Fibroblast of upper back skin (primary cell): ENCODE measurements at regions not wholly inside any gene's neighbourhood (a gene's known extent, or its start where the extent isn't known, plus 50 kb on each side); places are given as distances from the start of the nearest gene placed in this dataset.
A peak's percentile ranks its signal among the peaks of the same experiment; 100 is the strongest.
"Not testable (repeated sequence)": the region's sequence is repeated elsewhere in the genome, so short reads cannot be mapped to it uniquely, and the experiment has no call there.

ENCODE experiments used
- DNase-seq: peaks from one replicate; pipeline ENCODE4 v3.0.0-alpha.2; 2013

DNA sequence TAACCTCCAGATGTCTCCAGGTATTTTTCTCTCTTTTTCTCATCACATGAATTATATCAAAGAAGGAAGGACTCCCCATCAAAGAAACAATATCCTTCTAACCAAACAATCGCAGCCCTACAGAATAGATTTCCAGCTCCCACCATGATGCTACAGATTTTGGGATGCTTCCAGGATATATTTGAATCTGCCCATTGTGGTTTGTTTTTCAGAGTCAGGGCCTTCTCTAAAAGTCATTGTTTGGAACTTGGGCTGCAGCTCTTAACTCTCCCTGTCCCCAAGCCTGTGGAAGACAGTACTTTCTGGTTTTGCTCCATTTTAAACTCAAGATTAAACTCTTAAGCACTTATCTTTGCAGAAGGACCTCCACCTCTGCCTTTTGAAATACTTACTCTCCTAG is 223.2 kb downstream of the PMAIP1 start:
- DNase-seq: no peak

DNA sequence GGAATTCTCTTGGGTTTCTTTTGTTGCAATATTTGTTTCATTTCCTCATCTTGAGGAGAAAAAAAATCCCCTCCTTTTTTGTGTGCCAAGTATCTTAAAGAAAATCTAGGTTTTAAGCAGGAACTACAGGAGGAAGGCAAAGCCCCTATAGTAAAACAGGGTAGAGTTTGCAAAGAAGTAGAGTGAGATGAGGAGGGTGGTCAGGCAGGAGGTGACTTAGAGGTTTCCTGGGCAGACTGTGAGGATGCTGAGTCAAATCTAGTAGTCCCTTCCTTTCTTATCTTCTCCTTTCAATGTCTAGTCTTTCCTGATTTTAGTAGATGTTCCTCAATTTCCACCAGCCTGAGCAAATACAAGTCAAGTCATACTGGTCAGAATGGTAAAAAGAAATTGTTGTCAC is 222.5 kb downstream of the PMAIP1 start:
- DNase-seq: no peak

DNA sequence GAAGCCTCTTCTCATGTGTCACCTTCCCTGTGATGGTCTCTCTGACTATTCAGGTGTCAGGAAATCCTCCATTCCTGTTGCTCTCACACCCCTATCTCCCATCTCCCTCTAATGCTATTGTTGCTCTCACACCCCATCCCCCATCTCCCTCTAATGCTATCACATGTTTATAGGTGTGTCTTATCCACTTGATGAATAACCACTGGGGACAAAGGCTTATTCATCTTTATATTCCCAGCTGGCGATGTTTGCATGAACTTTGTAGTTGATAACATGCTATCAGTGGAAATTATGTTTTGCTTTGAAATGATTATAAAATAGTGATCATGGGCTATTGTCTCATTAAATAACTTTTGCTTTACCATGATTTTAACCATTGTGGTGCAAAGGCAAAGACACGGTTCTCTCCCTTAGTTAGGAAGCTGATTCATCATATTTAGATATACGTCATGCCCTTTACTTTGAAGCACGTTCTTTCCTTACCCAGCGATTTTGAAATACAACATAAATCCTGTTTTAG is 220.5 kb downstream of the PMAIP1 start:
- no peak for DNase-seq

DNA sequence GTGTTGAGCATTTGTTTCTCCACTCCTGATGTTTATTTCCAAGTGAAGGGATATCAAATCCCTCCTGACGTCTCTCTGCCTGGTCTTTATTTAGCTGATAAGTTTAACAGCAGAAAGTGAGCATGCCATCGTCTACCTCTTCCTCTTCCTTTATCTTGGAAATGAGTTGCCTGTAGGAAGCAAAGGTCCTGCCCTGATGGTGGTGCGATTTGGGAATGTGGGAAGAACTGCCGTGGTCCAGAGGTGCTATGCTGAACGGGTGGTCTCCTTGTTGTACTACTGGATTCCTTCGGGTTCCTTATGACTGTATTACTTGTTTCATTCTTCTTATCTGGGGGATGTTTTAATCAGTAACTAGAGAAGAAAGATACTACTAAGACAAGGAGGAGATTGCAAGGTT is 217.5 kb downstream of the PMAIP1 start:
- DNase-seq: no peak

DNA sequence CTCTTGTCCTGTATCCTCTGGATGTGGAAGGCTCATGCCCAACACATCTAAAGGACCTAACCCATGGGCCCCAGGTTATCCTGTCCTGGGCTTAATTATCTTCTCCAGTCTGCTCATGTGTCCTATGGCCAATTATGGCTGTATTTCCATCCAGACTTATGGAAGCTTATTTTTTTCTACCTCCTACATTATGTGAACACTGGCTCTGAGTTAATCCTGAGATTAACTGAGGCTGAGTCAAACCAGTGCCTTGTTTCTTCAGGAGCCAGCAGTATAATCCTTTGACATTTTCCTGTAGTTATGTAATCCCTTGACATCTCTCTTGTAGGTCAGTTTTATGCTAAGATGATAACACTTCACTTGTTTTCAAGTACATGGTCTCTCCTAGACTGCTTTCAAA is 213.6 kb downstream of the PMAIP1 start:
- DNase-seq: no peak

DNA sequence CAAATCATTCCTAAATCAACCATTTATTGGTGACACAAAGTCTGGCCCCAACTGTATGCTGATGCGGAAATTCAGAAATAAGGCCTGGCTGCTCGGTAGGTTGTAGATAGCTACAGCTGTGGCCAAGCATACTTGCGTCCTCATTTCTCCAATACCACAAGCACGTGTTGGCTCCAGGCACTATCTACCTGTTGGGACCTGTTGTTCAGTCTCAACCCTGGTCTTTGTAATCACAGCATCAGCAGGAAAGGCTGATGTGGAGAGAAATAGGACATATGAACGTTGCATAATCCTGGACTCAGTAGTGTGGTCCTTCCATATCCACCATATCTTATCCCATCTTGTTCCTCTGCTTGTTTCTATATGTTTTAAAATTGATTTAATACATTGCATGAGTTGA is 212.6 kb downstream of the PMAIP1 start:
- no peak for DNase-seq

DNA sequence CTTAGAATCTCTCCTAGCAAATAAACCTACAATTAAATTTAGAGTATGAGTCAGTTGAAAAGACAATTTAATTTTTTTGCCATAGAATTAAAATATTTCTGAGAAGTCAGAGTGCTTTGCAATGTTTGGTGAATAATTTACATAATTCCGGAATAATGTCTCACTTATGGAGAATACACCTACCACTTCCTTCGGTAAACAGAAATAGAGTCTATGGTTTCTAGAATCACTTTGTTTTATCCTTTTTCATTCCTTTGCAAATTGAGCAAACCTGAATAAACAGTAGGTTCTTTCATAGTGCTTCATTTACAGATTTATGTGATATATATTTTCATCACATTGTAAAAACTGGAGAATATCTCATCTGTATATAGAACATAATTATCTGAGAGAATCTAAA is 211.7 kb downstream of the PMAIP1 start:
- no peak for DNase-seq

DNA sequence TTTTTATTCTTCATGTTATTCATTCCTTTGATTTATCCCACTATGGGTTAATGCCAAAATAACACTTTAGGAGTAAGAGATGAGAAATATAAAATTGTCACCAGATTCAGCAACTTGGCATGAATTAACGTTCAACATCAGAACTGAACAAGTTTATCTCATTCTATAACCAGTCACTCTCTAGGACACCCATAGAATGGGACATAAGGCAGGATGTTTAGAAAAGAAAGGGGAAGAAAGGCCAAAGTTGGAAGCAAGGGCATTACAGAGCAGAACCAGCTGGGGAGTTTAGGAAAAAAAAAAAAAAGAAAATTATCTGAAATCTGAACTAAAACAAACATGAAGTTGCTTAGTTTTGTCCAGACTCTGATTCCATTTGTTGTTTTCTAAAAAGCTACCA is 211.0 kb downstream of the PMAIP1 start:
- DNase-seq: no peak

DNA sequence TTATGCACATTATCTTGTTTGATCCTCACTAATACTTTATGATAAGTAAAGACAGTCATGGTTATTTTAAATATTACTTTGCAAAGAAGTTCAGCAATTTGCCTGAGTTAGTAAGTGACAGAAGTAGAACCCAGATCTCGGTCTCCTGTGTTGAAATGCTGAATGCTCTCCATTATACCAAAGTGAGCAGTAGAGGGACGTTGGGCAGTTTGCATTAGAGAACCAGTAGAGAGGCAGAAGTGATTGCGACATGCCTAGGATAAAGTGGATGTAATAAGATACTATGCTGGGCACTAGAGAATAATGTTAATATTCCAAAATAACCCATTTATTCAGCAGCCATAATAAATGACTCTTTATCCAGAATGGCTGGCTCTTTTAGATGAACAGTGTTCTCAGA is 201.0 kb downstream of the PMAIP1 start:
- no peak for DNase-seq

DNA sequence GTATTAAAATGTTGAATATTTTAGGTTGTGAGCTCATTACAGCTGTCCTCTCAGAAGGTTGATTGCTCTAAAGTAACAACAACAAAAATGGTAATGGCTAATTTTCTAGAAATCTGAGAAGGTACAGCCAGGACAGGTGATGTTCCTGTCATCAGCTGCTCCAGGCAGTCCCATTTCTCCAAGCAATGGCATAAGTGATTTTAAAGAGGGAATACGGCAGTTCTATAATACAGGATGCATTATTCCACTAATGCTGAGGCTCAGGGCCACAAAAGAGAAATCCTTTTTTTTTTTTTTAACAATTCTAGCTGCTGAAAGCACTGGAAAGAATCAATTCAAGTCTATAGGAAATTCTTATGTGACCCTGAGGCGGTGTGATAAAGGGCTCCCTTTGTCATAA is 199.9 kb downstream of the PMAIP1 start:
- no peak for DNase-seq

DNA sequence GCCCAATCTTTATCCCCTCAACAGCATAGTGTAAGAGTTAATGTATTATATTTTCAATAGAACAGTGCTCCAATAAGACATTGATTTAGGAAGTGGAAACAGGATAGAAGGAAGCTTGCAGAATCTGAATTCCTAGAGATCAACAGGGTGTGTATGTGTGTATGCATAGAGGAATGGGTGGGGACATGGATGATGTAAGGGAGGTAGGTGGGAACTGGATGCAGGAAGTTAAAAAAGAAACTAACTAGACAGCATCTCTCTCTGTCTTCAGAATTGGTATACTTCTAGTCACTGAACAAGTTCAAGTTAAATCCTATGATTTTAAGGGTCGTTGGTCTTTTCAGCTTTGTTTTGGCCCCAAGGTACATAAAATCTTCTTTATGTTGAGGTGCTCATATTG is 196.6 kb downstream of the PMAIP1 start:
- no peak for DNase-seq

DNA sequence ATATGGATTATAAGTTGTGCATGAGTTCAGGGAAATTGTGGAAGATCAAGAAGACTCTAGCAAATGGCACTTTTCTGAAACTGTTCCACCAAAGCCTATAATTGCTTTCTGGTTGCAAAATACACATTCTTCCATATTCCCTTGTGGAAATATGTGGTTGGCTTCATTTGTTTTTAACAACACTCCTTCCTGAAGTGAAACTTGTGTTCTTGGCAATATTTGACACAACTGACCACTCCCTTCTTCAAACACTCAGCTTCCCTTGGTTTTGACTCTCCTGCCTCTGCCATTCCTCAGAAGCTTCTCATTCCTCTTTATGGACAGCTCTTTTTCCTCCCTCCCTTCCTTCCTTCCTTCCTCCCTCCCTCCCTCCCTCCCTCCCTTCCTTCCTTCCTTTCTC is 192.3 kb downstream of the PMAIP1 start:
- DNase-seq: peak; percentile 13

DNA sequence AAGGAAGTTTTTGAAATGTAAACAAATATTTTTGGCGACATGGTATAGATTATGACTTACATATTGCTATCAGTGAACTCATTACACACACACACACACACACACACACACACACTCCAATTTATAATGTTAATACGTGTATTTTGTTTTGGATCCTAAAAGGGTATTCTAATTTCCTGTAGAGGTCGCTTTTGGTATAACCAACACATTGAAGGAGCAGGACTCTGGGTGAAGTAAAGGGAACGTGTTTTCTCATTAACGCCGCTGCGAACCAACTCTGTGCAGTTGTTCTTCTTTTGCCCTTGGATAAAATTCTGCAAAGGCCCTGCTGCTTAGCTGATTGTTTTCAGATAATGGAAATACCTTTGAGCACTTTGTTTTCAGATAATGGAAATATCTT is 190.4 kb downstream of the PMAIP1 start:
- peak; percentile 13 for DNase-seq

DNA sequence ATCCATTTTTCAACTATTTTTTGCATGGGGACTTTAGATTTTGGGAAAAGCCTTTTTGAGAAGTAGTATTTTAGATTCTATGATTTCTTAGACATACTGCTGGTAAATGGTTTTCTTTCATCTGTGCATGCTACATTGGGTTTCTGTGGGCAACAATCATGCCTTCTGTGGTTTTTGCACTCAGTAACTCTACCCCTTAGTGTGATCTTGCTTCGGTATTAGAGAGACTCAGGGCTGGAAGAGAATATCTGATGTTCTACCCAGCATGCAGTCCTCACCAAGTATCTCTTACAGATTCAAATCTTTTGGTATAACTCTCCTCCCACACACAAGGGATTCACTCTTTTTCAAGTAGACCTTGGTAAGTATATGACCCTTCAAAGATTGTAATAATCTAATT is 183.0 kb downstream of the PMAIP1 start:
- no peak for DNase-seq

DNA sequence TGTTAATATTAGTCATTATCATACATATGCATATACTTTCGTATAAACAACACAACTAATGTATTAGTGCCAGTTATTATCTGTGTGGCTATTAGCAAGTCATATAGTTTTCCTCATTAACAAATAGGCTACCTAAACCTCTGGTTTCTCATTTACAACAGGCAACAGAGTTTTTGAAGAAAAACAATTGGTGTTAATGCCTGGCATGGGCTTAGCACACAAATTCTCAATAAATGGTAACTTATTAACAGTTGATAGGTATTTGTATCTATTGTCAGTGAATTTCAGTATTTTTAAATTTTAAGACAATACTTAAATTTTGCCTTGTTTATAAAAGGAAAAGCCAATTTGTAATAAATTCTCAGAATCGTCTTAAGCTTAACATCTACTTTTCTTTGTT is 182.5 kb downstream of the PMAIP1 start:
- DNase-seq: no peak

DNA sequence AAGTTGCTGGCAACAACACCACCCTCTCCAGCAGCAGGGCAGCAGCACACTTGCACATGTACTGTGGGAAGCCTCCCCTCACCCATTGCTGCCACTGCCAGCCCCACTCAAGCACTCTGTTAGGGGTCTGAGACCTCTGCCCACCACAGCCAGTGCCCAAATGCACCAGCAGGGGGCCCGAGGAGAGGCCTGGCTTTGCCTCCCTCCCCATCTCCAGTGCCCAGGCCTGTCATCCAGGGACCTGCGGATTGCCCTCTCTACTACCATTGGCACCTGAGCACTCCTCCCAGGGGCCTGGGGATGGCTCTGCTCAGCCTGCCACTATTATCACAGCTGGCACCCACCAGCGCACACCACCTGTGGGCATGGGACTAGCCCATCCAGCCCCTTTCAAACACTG is 175.7 kb downstream of the PMAIP1 start:
- no peak for DNase-seq

DNA sequence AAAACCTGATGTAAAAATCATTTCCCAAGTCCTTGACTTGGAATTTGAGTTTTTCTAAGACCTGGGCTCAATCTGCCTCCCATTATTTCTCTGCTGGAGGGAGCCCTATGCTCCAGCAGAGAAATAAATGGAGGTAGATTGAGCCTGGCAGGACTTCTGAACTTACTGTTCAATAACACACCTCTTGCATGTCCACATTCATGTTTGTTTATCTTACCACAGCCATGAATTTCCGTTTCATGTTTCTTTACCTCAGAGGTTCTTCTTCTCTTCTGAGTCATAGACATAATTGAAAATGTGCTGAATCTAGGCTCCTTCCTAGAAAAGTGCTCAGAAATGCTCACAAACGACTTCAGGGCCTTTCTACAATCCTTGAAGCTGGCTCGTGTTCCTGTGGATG is 170.8 kb downstream of the PMAIP1 start:
- peak; percentile 45 for DNase-seq

DNA sequence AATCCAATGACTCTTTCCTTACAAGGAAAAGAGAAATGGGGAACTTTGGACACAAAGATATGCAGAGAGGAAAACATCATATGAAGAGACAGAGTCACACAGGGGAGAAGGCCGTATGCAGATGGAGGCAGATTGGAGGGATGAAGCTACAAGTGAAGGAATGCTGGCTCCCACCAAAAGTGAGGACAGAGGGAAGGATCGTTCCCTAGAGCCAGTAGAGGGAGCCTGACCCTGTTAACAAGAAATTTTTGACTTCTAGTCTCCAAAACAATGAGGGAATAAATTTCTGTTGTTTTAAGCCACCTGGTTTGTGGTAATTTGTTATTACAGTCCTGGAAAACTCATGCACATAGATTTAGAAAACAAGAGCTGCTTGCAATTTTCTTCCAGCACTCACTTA is 169.3 kb downstream of the PMAIP1 start:
- DNase-seq: no peak

DNA sequence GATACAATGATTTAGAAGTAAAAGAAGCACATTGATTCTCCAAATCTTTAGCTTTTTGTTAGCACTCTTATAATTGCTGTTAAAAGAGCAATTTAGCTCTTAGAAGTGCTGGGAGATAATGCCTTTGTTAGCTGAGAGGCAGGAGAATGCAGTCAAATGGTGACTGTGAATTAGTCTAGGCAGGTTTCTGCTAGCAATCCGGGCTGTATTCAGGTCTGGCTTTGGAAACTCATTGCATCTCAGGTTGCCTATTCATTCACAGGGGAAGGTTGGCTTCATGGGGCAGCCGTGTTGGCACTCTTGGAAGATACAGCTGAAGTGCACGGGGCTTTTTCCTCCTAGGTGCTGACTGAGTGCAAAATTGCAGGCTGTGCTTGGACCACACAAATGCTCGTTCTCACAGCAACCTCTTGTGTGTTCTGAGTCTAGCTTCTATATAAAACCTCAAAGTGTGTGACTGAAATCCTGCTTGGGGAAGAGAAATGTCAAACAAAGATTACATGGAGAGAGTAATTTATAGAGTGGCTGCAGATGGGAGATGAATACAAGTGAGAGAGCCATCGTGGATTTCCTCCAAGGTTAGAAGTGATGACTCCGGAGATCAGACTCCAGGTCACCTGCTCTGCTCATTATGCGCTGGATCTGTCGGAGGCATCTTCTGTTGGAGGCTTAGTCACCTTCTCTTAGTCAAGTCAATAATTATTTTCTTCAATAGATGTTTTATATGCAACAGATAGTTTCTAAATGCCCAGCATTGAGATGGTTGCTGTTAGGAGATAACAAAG is 167.8 kb downstream of the PMAIP1 start:
- DNase-seq: peak; percentile 20

DNA sequence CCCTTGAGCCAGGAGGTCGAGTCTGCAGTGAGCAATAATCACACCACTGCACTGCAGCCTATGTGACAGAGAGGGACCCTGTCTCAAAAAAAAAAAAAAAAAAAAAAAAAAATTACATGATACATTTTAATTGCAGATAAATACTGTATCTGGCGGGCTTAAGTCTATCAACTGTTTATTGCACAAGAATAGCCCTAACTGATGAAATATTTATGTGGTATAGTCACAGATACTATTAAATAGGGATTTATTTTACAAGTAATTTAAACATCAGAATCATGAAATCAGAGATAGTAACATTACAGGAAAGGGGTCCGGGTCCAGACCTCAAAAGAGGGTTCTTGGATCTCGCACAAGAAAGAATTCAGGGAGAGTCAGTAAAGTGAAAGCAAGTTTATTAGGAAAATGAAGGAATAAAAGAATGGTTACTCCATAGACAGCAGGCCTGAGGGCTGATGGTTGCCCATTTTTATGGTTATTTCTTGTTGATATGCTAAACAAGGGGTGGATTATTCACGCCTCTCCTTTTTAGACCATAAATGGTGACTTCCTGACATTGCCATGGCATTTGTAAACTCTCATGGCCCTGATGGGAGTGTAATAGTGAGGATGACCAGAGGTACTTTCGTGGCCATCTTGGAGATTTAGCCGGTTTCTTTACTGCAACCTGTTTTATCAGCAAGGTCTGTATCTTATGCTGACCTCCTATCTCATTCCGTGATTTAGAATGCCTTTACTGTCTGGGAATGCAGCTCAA is 166.6 kb downstream of the PMAIP1 start:
- DNase-seq: no peak

DNA sequence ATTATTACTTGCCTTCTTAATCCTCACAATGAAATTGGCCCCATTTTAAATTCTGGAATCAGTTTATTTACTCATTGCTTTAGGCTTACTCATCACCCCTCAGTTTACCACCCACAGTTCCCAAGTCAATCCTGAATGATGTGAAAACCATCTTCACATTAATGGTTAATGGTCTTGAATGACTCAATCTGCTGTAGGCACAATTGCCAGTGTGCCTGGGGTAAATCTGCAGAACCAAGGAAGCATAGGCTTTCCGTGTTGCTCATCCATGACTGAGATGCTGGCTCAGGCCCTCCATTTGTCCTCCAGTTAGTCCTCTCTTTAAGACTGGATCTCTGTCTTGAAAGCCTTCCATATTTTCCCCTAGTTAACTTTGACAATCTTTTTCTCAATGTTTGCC is 164.5 kb downstream of the PMAIP1 start:
- DNase-seq: peak; percentile 18

DNA sequence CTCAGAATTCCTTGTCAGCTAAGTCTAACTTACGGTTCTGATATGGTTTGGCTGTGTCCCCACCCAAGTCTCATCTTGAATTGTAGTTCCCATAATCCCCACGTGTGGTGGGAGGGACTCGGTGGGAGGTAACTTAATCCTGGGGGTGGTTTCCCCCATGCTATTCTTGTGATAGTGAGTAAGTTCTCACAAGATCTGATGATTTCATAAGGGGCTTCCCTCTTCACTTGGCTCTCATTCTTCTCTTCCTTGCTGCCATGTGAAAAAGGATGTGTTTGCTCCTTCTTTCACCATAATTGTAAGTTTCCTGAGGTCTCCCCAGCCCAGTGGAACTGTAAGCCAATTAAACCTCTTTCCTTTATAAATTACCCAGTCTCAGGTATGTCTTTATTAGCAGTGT is 163.0 kb downstream of the PMAIP1 start:
- DNase-seq: not testable (repeated sequence)

DNA sequence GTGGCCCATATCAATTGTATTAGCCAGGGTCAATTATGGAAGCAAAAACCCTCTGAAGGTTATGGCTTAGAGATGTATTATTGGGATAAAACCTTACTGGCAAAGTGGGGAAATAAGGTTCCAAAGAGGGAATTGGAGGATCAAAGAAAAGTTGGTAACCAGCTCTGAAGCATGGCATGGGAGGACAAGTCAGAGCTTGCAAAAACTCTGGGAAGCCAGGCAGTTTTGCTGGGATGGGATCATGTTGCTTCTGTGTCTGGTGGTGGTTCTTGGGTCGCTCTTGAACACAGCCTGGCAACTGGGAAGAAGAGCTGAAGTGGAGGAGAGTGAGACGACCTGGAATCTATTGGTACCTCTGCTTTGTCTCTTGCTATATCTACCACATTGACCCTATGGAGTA is 162.6 kb downstream of the PMAIP1 start:
- no peak for DNase-seq

DNA sequence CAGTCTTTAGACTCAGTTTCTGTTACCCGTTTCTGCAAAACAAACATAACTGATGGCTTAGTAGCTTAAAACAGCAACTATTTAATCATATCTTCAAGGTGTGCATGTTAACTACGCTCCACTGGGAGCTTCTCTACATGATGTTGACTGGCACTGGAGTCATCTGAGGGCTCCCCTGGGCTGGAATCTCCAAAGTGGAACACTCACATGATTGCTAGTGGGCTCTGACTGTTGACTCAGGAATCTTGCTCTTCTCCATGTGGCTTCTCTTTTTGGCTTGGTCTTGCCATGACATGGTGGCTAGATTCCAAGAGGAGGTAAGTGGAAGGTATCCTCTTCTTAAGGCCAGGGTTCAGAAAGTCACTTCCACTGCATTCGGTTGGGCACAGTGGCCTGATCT is 160.8 kb downstream of the PMAIP1 start:
- peak; percentile 14 for DNase-seq
